HG02588 (cell line): ENCODE measurements at regions not wholly inside any gene's neighbourhood (a gene's known extent, or its start where the extent isn't known, plus 50 kb on each side); places are given as distances from the start of the nearest gene placed in this dataset.

Experiments used
- ATAC-seq: cut with Tn5 transposase; IDR thresholded peaks from one replicate; pipeline ENCODE4 v1.9.1; 2021; ENCODE audit warnings: mild to moderate bottlenecking, moderate library complexity; ENCODE audit not compliant: unreplicated experiment

- no peak for ATAC-seq
Observed at GRCh38 chr11:23976426-23976825, 520.4 kb upstream of the LUZP2 start.

- no peak for ATAC-seq
Observed at GRCh38 chr11:23976841-23977271, 520.0 kb upstream of the LUZP2 start.

GRCh38 chr11:23988381-23989006 is 508.4 kb upstream of the LUZP2 start:
- ATAC-seq = no peak

- no peak for ATAC-seq
Observed at GRCh38 chr11:23990346-23991164, 506.3 kb upstream of the LUZP2 start.

DNA sequence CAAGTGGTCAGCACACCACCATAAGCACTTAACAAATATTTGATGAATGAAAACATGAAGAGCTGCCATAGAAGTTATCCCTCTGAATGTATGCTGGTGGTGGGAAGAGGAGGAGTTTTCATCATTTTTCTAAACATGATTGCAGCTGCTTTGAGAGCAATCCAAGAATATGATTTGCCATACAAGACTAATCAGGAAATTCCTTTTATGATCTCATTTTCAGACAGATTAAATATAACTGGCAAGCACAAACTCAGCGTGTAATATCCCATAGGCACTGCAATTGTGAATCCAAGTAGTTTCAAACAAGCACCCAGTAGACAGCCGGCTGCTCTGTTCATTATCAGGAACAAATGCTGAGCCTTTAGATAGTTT is 505.7 kb upstream of the LUZP2 start:
- no peak for ATAC-seq

GRCh38 chr11:23995891-23996290 is 501.0 kb upstream of the LUZP2 start:
- ATAC-seq = no peak

GRCh38 chr11:23997356-23997755 is 499.5 kb upstream of the LUZP2 start:
- no peak for ATAC-seq

GRCh38 chr11:24005202-24005876 is 491.5 kb upstream of the LUZP2 start:
- ATAC-seq = no peak

DNA sequence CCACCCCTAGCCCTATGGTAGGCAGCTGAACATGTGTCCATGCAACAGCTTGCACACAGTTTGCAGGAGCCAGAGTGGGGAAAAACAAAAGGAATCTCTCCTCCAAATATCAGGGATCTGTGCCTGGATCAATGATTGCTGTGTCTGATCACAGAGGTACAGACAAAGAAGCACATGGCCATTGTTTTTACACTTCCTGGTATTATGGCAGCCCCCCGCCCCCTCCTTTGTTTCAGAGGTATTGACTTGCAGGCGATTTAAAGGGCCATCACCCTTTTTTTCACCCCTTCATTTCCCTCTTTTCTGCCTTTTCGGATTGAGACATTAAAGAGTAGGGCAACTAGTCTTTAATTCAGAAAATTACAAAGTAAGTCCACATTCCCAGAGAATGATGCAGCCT is 453.0 kb upstream of the LUZP2 start:
- no peak for ATAC-seq

- no peak for ATAC-seq
Observed at GRCh38 chr11:24046731-24047130, 450.1 kb upstream of the LUZP2 start.

GRCh38 chr11:24056051-24056450 is 440.8 kb upstream of the LUZP2 start:
- ATAC-seq = no peak

DNA sequence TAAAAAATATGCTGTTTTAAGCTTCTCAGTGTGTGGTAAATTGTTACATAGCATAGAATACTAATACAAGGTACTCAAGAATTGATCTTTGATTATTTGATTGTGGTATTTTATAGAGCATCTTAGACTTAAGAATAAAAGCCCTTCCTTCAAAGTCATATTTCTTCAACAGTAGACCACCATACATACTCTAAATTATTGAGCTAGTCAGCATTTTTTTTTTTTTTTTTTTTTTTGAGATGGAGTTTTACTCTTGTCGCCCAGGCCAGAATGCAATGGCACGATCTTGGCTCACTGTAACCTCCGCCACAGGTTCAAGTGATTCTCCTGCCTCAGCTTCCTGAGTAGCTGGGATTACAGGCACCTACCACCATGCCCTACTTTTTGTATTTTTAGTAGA is 436.7 kb upstream of the LUZP2 start:
- ATAC-seq = no peak

- no peak for ATAC-seq
Observed at GRCh38 chr11:24064309-24064903, 432.4 kb upstream of the LUZP2 start.

- no peak for ATAC-seq
Observed at GRCh38 chr11:24068197-24068596, 428.7 kb upstream of the LUZP2 start.

- ATAC-seq = no peak
Observed at GRCh38 chr11:24070435-24070834, 426.4 kb upstream of the LUZP2 start.

DNA sequence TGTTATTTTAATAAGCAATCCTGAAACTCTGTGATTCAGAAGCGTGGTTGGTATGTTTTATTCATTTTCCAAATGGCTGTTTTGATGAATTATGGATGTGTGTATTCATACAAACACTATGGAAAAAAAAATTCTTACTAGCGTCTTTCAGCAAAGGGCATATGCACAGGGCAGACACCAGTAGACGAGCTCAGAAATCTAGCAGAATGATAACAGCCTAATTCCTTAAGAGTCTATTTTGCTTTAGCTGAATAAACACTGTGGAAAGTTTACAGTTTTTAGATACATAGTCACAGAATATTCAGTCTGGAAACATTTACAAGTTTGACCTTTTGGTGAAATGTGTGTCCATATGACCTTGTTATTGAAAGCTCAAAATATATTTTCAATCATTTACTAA is 418.8 kb upstream of the LUZP2 start:
- no peak for ATAC-seq

DNA sequence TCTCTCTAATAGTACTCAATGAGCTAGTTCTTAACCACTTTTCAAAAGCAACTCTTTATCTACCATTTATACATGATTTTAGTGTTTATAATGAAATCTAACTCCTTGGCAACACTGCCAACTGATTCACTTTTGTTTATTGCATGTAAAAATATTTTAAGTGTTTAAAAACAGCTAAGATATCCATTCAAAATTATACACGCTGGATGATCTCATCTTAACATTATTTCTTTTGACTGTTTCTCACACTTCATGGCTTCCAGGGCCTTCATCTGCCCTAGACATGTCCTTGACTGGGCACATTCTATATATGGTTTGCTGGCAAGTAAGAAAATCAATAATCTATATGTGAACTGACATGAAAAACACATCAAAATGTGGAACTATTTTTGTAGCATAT is 414.6 kb upstream of the LUZP2 start:
- ATAC-seq = no peak

- no peak for ATAC-seq
Observed at GRCh38 chr11:24082860-24083259, 414.0 kb upstream of the LUZP2 start.

- ATAC-seq = no peak
Observed at GRCh38 chr11:24084956-24085355, 411.9 kb upstream of the LUZP2 start.

- ATAC-seq = no peak
Observed at GRCh38 chr11:24086921-24087320, 409.9 kb upstream of the LUZP2 start.

DNA sequence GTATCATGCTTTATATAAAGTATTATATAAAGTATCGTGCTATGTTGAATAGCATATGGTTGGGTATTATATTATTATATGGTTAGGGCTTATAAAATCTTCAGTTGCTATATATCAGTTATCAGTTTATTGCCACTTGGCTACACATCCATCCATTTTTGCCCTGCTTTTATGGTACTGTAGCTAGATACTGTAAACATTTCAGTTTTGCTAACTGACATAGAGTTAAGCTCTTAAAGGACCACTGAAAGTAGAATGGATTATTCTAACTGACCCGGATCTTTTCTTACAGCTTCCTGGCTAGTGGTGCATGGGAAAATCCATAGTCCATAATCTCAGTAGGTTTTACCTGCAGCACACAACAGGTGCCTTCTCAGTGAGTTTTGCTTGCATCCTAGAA is 405.3 kb upstream of the LUZP2 start:
- no peak for ATAC-seq

DNA sequence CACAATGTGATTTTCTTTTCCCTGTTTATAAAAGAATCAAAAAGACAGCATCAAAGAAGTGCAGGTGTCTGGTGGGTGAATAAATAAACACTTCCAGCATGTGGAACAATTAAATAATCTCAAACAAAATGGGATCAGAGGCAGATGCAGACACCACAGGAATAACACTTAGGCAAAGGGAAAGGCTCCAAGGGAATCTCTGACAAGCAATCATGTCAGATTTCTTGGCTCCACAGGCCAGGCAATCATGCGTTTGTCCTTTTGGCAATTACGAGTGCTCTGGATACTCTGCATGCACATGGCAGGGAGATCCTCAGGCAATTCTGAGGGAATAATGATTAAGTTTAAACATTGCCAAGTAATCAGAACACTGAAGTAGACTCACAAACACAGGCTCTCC is 403.5 kb upstream of the LUZP2 start:
- no peak for ATAC-seq
